Dendritic cell treated with granulocyte-macrophage colony-stimulating factor and Interleukin-4, amounts not matched to agents 40 ng/mL and 50 ng/mL, for 4 days (primary cell): ENCODE measurements at regions not wholly inside any gene's neighbourhood (a gene's known extent, or its start where the extent isn't known, plus 50 kb on each side); places are given as distances from the start of the nearest gene placed in this dataset.
"Not testable (repeated sequence)": the region's sequence is repeated elsewhere in the genome, so short reads cannot be mapped to it uniquely, and the experiment has no call there.

Experiments
- H3K27ac Mint-ChIP-seq: one replicate; pipeline ENCODE4 v1.8.0; 2022; ENCODE audit warnings: mild to moderate bottlenecking, mixed read lengths
- H3K27me3 Mint-ChIP-seq: one replicate; pipeline ENCODE4 v1.8.0; 2022; ENCODE audit warnings: mild to moderate bottlenecking, mixed read lengths
- H3K36me3 Mint-ChIP-seq: one replicate; pipeline ENCODE4 v1.8.0; 2022; ENCODE audit warnings: low read depth, mixed read lengths
- H3K4me1 Mint-ChIP-seq: one replicate; pipeline ENCODE4 v1.8.0; 2022; ENCODE audit warnings: low read depth, mixed read lengths
- H3K4me3 Mint-ChIP-seq: one replicate; pipeline ENCODE4 v1.8.0; 2022; ENCODE audit warnings: mild to moderate bottlenecking, moderate library complexity, mixed read lengths
- H3K9me3 Mint-ChIP-seq: one replicate; pipeline ENCODE4 v1.8.0; 2022; ENCODE audit warnings: mixed read lengths
- intact Hi-C: fragments of 100-400 bp; cut with micrococcal nuclease; formaldehyde crosslinking; loops from one replicate; pipeline ENCODE4 v1.15.0; 2022

- intact Hi-C loops = no loop called here
- H3K27ac Mint-ChIP-seq = no peak overlapping the region
- no peaks in the 10 kb centered on the region for H3K4me1 Mint-ChIP-seq
- no peaks in the 10 kb centered on the region for H3K36me3 Mint-ChIP-seq
- H3K9me3 Mint-ChIP-seq = peaks cover 13% of the 10 kb centered on the region
- H3K27me3 Mint-ChIP-seq = no peaks in the 10 kb centered on the region
- H3K4me3 Mint-ChIP-seq = no peak overlapping the region
Observed at GRCh38 chr4:134948110-134948642, 746.6 kb upstream of the PABPC4L start.

DNA sequence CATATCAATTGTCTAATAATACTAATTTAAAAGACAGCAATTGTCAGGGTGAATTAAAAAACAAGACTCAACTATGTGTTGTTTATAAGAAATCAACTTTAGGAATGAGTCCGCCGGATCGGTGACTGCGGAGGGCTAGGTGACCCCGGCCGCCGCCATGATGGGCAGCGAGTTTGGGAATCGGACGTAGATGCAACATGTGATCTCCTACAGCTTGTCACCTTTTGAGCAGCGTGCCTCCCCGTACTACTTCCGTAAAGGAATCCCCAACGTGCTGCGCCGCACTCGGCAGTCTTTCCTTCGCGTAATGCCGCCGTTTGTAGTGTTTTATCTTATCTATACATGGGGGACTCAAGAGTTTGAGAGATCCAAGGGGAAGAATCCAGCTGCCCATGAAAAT lies 742.5 kb upstream of the PABPC4L start:
- Mint-ChIP-seq H3K36me3 (no peaks in the 10 kb centered on the region), H3K9me3 (no peaks in the 10 kb centered on the region), H3K4me1 (no peaks in the 10 kb centered on the region), H3K4me3 (no peak overlapping the region), H3K27ac (no peak overlapping the region), H3K27me3 (no peaks in the 10 kb centered on the region)
- intact Hi-C loops = no loop called here

DNA sequence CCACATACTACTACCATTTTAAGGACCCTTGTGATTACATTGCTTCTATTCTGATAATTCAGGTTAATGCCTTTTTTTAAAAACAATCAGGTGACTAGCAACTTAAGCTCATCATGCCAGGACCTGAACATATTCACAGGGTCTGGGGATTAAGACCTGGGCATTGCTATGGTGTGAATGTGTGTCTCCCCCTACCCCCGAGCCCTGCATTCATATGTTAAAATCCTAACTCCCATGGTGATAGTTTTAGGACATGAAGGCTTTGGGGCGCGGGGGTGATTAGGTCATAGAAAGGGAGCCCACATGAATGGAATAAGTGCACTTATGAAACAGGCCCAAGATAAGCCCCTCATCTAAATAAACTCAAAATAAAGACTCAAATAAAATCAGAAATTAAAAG lies 734.4 kb upstream of the PABPC4L start:
- no peaks in the 10 kb centered on the region for H3K9me3 Mint-ChIP-seq
- H3K27me3 Mint-ChIP-seq = no peaks in the 10 kb centered on the region
- no peaks in the 10 kb centered on the region for H3K4me1 Mint-ChIP-seq
- no peak overlapping the region for H3K4me3 Mint-ChIP-seq
- intact Hi-C loops = no loop called here
- no peaks in the 10 kb centered on the region for H3K36me3 Mint-ChIP-seq
- H3K27ac Mint-ChIP-seq = no peak overlapping the region

- Mint-ChIP-seq H3K36me3 (no peaks in the 10 kb centered on the region), H3K27me3 (no peaks in the 10 kb centered on the region), H3K4me1 (no peaks in the 10 kb centered on the region), H3K27ac (no peak overlapping the region), H3K9me3 (no peaks in the 10 kb centered on the region), H3K4me3 (no peak overlapping the region)
- intact Hi-C loops = no loop called here
Observed at GRCh38 chr4:134935320-134935719, 733.7 kb upstream of the PABPC4L start.

GRCh38 chr4:134934036-134934808 lies 732.6 kb upstream of the PABPC4L start:
- H3K4me3 Mint-ChIP-seq = no peak overlapping the region
- H3K9me3 Mint-ChIP-seq = no peaks in the 10 kb centered on the region
- H3K27ac Mint-ChIP-seq = no peak overlapping the region
- H3K4me1 Mint-ChIP-seq = no peaks in the 10 kb centered on the region
- no peaks in the 10 kb centered on the region for H3K36me3 Mint-ChIP-seq
- intact Hi-C loops = no loop called here
- H3K27me3 Mint-ChIP-seq = no peaks in the 10 kb centered on the region

GRCh38 chr4:134915355-134915754 lies 713.8 kb upstream of the PABPC4L start:
- intact Hi-C loops = no loop called here
- H3K9me3 Mint-ChIP-seq = no peaks in the 10 kb centered on the region
- H3K4me1 Mint-ChIP-seq = no peaks in the 10 kb centered on the region
- no peak overlapping the region for H3K27ac Mint-ChIP-seq
- H3K27me3 Mint-ChIP-seq = no peaks in the 10 kb centered on the region
- H3K36me3 Mint-ChIP-seq = no peaks in the 10 kb centered on the region
- H3K4me3 Mint-ChIP-seq = no peak overlapping the region

GRCh38 chr4:134914250-134914649 lies 712.7 kb upstream of the PABPC4L start:
- H3K27ac Mint-ChIP-seq, H3K4me3 Mint-ChIP-seq: not testable (repeated sequence)

GRCh38 chr4:134911941-134912340 lies 710.4 kb upstream of the PABPC4L start:
- no peaks in the 10 kb centered on the region for H3K9me3 Mint-ChIP-seq
- no peak overlapping the region for H3K27ac Mint-ChIP-seq
- H3K4me3 Mint-ChIP-seq = no peak overlapping the region
- no peaks in the 10 kb centered on the region for H3K36me3 Mint-ChIP-seq
- intact Hi-C loops = no loop called here
- no peaks in the 10 kb centered on the region for H3K27me3 Mint-ChIP-seq
- H3K4me1 Mint-ChIP-seq = no peaks in the 10 kb centered on the region

More at GRCh38 chr4:134914250-134914649, 712.7 kb upstream of the PABPC4L start:
- H3K27me3 Mint-ChIP-seq, H3K36me3 Mint-ChIP-seq, intact Hi-C loops, H3K9me3 Mint-ChIP-seq, H3K4me1 Mint-ChIP-seq: not testable (repeated sequence)

DNA sequence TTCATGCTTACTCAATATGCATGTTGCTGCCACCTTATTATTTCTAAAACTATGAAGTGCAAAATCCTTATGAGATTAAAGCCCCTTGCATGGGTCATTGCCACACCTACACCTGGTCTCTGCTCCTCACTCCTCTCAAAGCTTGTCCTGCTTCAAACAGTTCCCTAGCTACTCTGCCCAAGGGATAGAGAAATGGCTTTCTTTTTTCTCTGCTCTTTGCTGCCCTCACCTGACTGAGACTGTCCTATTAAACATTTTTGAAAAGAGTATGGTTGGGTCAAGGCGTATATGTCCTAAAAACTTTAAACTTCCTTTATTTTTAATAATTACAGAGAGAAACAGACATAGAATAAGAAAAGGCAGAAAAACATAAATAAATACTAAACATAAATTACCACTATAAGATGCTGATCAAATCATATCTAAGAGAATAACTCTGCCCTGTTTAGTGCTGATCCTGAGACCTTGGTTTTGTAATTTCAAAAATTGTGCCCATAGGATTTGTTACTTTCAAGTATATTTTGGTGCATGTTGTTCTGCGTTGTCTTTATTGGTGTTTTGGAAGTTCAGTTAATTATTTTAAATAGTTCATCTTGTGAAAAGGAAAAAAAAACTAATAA lies 704.9 kb upstream of the PABPC4L start:
- Mint-ChIP-seq H3K9me3 (no peaks in the 10 kb centered on the region), H3K36me3 (no peaks in the 10 kb centered on the region), H3K4me3 (no peak overlapping the region), H3K4me1 (no peaks in the 10 kb centered on the region), H3K27ac (no peak overlapping the region), H3K27me3 (no peaks in the 10 kb centered on the region)
- intact Hi-C loops = no loop called here

GRCh38 chr4:134905061-134905460 lies 703.5 kb upstream of the PABPC4L start:
- Mint-ChIP-seq H3K4me3 (no peak overlapping the region), H3K27ac (no peak overlapping the region)
- intact Hi-C loops = no loop called here

DNA sequence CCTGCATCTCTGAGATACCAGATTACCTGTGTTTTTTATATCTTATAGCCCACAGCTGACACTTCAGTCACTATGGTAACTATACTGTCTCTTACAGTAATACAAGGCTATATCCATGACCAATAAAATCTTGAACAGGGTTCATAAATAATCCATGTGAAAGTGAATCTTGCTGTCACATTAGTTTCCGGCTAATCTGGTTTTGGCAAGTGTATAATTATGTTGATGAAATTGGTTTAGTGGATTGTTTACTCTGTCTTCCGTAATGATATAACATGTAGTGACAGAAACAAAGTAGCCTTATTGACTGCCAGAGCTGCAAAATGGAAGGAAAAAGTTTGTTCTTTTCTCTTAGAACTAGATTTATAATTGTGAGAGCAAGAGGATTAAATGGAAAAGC lies 686.6 kb upstream of the PABPC4L start:
- Mint-ChIP-seq H3K27ac (no peak overlapping the region), H3K36me3 (no peaks in the 10 kb centered on the region), H3K4me1 (no peaks in the 10 kb centered on the region), H3K4me3 (no peak overlapping the region), H3K27me3 (no peaks in the 10 kb centered on the region), H3K9me3 (no peaks in the 10 kb centered on the region)
- intact Hi-C loops = no loop called here

More at GRCh38 chr4:134905061-134905460, 703.5 kb upstream of the PABPC4L start:
- no peaks in the 10 kb centered on the region for H3K27me3 Mint-ChIP-seq
- H3K9me3 Mint-ChIP-seq = no peaks in the 10 kb centered on the region
- no peaks in the 10 kb centered on the region for H3K36me3 Mint-ChIP-seq
- no peaks in the 10 kb centered on the region for H3K4me1 Mint-ChIP-seq

GRCh38 chr4:134885436-134885835 lies 683.8 kb upstream of the PABPC4L start:
- Mint-ChIP-seq H3K9me3 (no peaks in the 10 kb centered on the region), H3K27me3 (no peaks in the 10 kb centered on the region), H3K36me3 (no peaks in the 10 kb centered on the region), H3K4me1 (no peaks in the 10 kb centered on the region), H3K27ac (no peak overlapping the region), H3K4me3 (no peak overlapping the region)
- intact Hi-C loops = no loop called here

DNA sequence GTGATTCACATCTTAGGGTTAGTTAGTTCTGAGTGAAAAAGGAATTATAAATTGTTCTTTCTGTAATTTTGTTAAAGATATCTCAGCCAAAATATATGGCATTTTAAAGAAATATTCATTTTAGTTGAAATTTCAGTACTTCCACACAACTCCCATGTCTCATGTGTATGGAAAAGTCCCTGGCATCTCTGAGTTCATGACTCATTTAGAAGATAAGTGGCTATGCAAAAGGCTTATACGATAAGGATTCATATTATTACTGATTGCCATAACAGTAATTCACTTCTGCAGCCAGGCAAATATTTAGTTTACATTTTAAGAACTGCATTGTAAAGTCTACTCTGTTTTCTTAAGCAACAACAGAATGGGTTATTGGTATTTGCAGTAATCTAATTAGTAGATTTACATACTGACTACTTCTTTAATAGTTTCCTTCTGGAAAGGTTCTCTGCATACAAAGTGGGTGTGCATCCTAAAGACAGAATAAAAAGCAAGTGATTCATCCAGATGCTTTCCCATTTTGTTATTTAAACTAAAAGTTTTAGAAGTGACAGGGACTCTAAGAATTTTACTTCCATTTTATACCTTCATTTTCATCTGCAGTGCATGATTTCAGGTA lies 682.4 kb upstream of the PABPC4L start:
- no peaks in the 10 kb centered on the region for H3K36me3 Mint-ChIP-seq
- no peaks in the 10 kb centered on the region for H3K27me3 Mint-ChIP-seq
- no peaks in the 10 kb centered on the region for H3K4me1 Mint-ChIP-seq
- no peaks in the 10 kb centered on the region for H3K9me3 Mint-ChIP-seq
- H3K4me3 Mint-ChIP-seq = no peak overlapping the region
- no peak overlapping the region for H3K27ac Mint-ChIP-seq
- intact Hi-C loops = no loop called here

DNA sequence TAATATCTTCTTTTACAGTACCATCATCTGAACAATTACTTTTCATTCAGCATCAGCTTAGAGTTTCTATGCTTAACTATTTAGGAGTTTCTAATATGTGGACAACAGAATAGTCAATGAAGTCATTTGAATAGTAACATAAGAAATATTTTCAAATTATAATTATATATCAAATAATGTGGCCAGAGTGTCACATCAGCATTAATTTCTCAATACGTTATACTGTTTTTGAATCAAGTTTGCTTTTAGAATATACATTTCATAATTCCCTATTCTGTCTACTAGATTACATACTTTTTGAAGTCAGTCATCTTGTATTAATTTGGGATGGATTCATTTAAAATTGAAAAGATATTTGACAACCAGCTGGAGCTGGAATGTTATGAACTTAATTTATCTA lies 677.4 kb upstream of the PABPC4L start:
- Mint-ChIP-seq H3K27ac (no peak overlapping the region), H3K4me1 (no peaks in the 10 kb centered on the region), H3K36me3 (no peaks in the 10 kb centered on the region), H3K9me3 (peaks cover 2% of the 10 kb centered on the region), H3K27me3 (no peaks in the 10 kb centered on the region), H3K4me3 (no peak overlapping the region)
- intact Hi-C loops = no loop called here
